ENCODE measurements at regions not wholly inside any gene's neighbourhood (a gene's known extent, or its start where the extent isn't known, plus 50 kb on each side); places are given as distances from the start of the nearest gene placed in this dataset.
"Not testable (repeated sequence)": the region's sequence is repeated elsewhere in the genome, so short reads cannot be mapped to it uniquely, and the experiment has no call there.

GRCh38 chr2:39871291-39871761 lies 92.3 kb upstream of the THUMPD2 start:
- DNase-seq, result no peak

- DNase-seq, result no peak
Observed at GRCh38 chr2:39870871-39871270, 91.8 kb upstream of the THUMPD2 start.

GRCh38 chr2:39867268-39867667 lies 88.2 kb upstream of the THUMPD2 start:
- no peak for DNase-seq

- DNase-seq, result no peak
Observed at GRCh38 chr2:39865751-39866150, 86.7 kb upstream of the THUMPD2 start.

- not testable (repeated sequence) for DNase-seq
Observed at GRCh38 chr2:39863672-39864071, 84.6 kb upstream of the THUMPD2 start.

- no peak for DNase-seq
Observed at GRCh38 chr2:39860538-39860937, 81.5 kb upstream of the THUMPD2 start.

GRCh38 chr2:39858677-39859076 lies 79.6 kb upstream of the THUMPD2 start:
- DNase-seq, result no peak

- no peak for DNase-seq
Observed at GRCh38 chr2:39855856-39856255, 76.8 kb upstream of the THUMPD2 start.

- DNase-seq, result no peak
Observed at GRCh38 chr2:39854771-39855170, 75.7 kb upstream of the THUMPD2 start.

- no peak for DNase-seq
Observed at GRCh38 chr2:39852831-39853230, 73.8 kb upstream of the THUMPD2 start.

GRCh38 chr2:39851651-39852110 lies 72.6 kb upstream of the THUMPD2 start:
- DNase-seq, result no peak

GRCh38 chr2:39851251-39851650 lies 72.2 kb upstream of the THUMPD2 start:
- DNase-seq, result no peak

GRCh38 chr2:39849982-39850526 lies 71.0 kb upstream of the THUMPD2 start:
- DNase-seq, result no peak

- no peak for DNase-seq
Observed at GRCh38 chr2:39849064-39849463, 70.0 kb upstream of the THUMPD2 start.

- DNase-seq, result no peak
Observed at GRCh38 chr2:39845460-39846146, 66.5 kb upstream of the THUMPD2 start.

- no peak for DNase-seq
Observed at GRCh38 chr2:39839261-39839848, 60.3 kb upstream of the THUMPD2 start.

GRCh38 chr2:39838589-39838988 lies 59.5 kb upstream of the THUMPD2 start:
- no peak for DNase-seq

- peak; percentile 4 for DNase-seq
Observed at GRCh38 chr2:39837856-39838453, 58.9 kb upstream of the THUMPD2 start.

GRCh38 chr2:39836638-39837037 lies 57.6 kb upstream of the THUMPD2 start:
- no peak for DNase-seq

GRCh38 chr2:39834426-39834825 lies 55.4 kb upstream of the THUMPD2 start:
- DNase-seq, result no peak

GRCh38 chr2:39830610-39831009 lies 51.6 kb upstream of the THUMPD2 start:
- DNase-seq, result not testable (repeated sequence)

Data from CD4-positive, alpha-beta T cell treated with Interleukin-12 subunit alpha and Interleukin-12 subunit beta, for 1 hour (primary cell).